ENCODE measurements at regions not wholly inside any gene's neighbourhood (a gene's known extent, or its start where the extent isn't known, plus 50 kb on each side); places are given as distances from the start of the nearest gene placed in this dataset.
A peak's percentile ranks its signal among the peaks of the same experiment; 100 is the strongest.

- Histone ChIP-seq H3K27me3 (ENCODE audit: control insufficient read depth, insufficient read depth, low read length) (no peaks in the 10 kb centered on the region), H3K36me3 (replicated peaks; ENCODE audit: control insufficient read depth, insufficient read depth, low read length) (no peaks in the 10 kb centered on the region), H3K4me3 (ENCODE audit: insufficient read depth, low read depth, low read length) (no peak overlapping the region)
- no peak for DNase-seq
These were observed 633.2 kb upstream of the RORB start for GRCh38 chr9:73863924-73864323.

GRCh38 chr9:73866451-73866850 lies 630.7 kb upstream of the RORB start:
- Histone ChIP-seq H3K4me3 (ENCODE audit: insufficient read depth, low read depth, low read length) (no peak overlapping the region), H3K36me3 (replicated peaks; ENCODE audit: control insufficient read depth, insufficient read depth, low read length) (no peaks in the 10 kb centered on the region), H3K27me3 (ENCODE audit: control insufficient read depth, insufficient read depth, low read length) (no peaks in the 10 kb centered on the region)
- no peak for DNase-seq

- Histone ChIP-seq H3K36me3 (replicated peaks; ENCODE audit: control insufficient read depth, insufficient read depth, low read length) (no peaks in the 10 kb centered on the region), H3K4me3 (ENCODE audit: insufficient read depth, low read depth, low read length) (no peak overlapping the region)
- DNase-seq = no peak
These were observed 627.9 kb upstream of the RORB start for GRCh38 chr9:73869264-73869663.

GRCh38 chr9:73871636-73872035 lies 625.5 kb upstream of the RORB start:
- Histone ChIP-seq H3K4me3 (ENCODE audit: insufficient read depth, low read depth, low read length) (no peak overlapping the region), H3K27me3 (ENCODE audit: control insufficient read depth, insufficient read depth, low read length) (no peaks in the 10 kb centered on the region), H3K36me3 (replicated peaks; ENCODE audit: control insufficient read depth, insufficient read depth, low read length) (no peaks in the 10 kb centered on the region)
- DNase-seq = no peak

More at GRCh38 chr9:73869264-73869663, 627.9 kb upstream of the RORB start:
- H3K27me3 ChIP-seq (ENCODE audit: control insufficient read depth, insufficient read depth, low read length) = no peaks in the 10 kb centered on the region

GRCh38 chr9:73872701-73873100 lies 624.4 kb upstream of the RORB start:
- Histone ChIP-seq H3K4me3 (ENCODE audit: insufficient read depth, low read depth, low read length) (no peak overlapping the region), H3K36me3 (replicated peaks; ENCODE audit: control insufficient read depth, insufficient read depth, low read length) (no peaks in the 10 kb centered on the region), H3K27me3 (ENCODE audit: control insufficient read depth, insufficient read depth, low read length) (no peaks in the 10 kb centered on the region)
- DNase-seq = no peak

GRCh38 chr9:73880101-73880500 lies 617.0 kb upstream of the RORB start:
- no peak overlapping the region for H3K4me3 ChIP-seq (ENCODE audit: insufficient read depth, low read depth, low read length)
- DNase-seq = no peak

GRCh38 chr9:73889023-73889422 lies 608.1 kb upstream of the RORB start:
- Histone ChIP-seq H3K4me3 (ENCODE audit: insufficient read depth, low read depth, low read length) (no peak overlapping the region), H3K36me3 (replicated peaks; ENCODE audit: control insufficient read depth, insufficient read depth, low read length) (no peaks in the 10 kb centered on the region), H3K27me3 (ENCODE audit: control insufficient read depth, insufficient read depth, low read length) (no peaks in the 10 kb centered on the region)
- DNase-seq = no peak

More at GRCh38 chr9:73880101-73880500, 617.0 kb upstream of the RORB start:
- Histone ChIP-seq H3K27me3 (ENCODE audit: control insufficient read depth, insufficient read depth, low read length) (no peaks in the 10 kb centered on the region), H3K36me3 (replicated peaks; ENCODE audit: control insufficient read depth, insufficient read depth, low read length) (no peaks in the 10 kb centered on the region)

- Histone ChIP-seq H3K27me3 (ENCODE audit: control insufficient read depth, insufficient read depth, low read length) (no peaks in the 10 kb centered on the region), H3K4me3 (ENCODE audit: insufficient read depth, low read depth, low read length) (no peak overlapping the region), H3K36me3 (replicated peaks; ENCODE audit: control insufficient read depth, insufficient read depth, low read length) (no peaks in the 10 kb centered on the region)
- no peak for DNase-seq
These were observed 606.4 kb upstream of the RORB start for GRCh38 chr9:73890685-73891277.

- Histone ChIP-seq H3K27me3 (ENCODE audit: control insufficient read depth, insufficient read depth, low read length) (no peaks in the 10 kb centered on the region), H3K4me3 (ENCODE audit: insufficient read depth, low read depth, low read length) (no peak overlapping the region), H3K36me3 (replicated peaks; ENCODE audit: control insufficient read depth, insufficient read depth, low read length) (no peaks in the 10 kb centered on the region)
- DNase-seq = no peak
These were observed 604.8 kb upstream of the RORB start for GRCh38 chr9:73892335-73892734.

- Histone ChIP-seq H3K27me3 (ENCODE audit: control insufficient read depth, insufficient read depth, low read length) (no peaks in the 10 kb centered on the region), H3K36me3 (replicated peaks; ENCODE audit: control insufficient read depth, insufficient read depth, low read length) (no peaks in the 10 kb centered on the region), H3K4me3 (ENCODE audit: insufficient read depth, low read depth, low read length) (no peak overlapping the region)
- DNase-seq = no peak
These were observed 603.9 kb upstream of the RORB start for GRCh38 chr9:73893230-73893629.

- H3K4me3 ChIP-seq (ENCODE audit: insufficient read depth, low read depth, low read length) = no peak overlapping the region
- no peaks in the 10 kb centered on the region for H3K27me3 ChIP-seq (ENCODE audit: control insufficient read depth, insufficient read depth, low read length)
- H3K36me3 ChIP-seq (replicated peaks; ENCODE audit: control insufficient read depth, insufficient read depth, low read length) = no peaks in the 10 kb centered on the region
- DNase-seq = no peak
These were observed 601.1 kb upstream of the RORB start for GRCh38 chr9:73896061-73896460.

- DNase-seq = no peak
- no peaks in the 10 kb centered on the region for H3K27me3 ChIP-seq (ENCODE audit: control insufficient read depth, insufficient read depth, low read length)
- H3K4me3 ChIP-seq (ENCODE audit: insufficient read depth, low read depth, low read length) = no peak overlapping the region
- no peaks in the 10 kb centered on the region for H3K36me3 ChIP-seq (replicated peaks; ENCODE audit: control insufficient read depth, insufficient read depth, low read length)
These were observed 590.5 kb upstream of the RORB start for GRCh38 chr9:73906671-73907070.

GRCh38 chr9:73911804-73912203 lies 585.3 kb upstream of the RORB start:
- H3K36me3 ChIP-seq (replicated peaks; ENCODE audit: control insufficient read depth, insufficient read depth, low read length) = no peaks in the 10 kb centered on the region
- H3K4me3 ChIP-seq (ENCODE audit: insufficient read depth, low read depth, low read length) = no peak overlapping the region
- no peak for DNase-seq
- no peaks in the 10 kb centered on the region for H3K27me3 ChIP-seq (ENCODE audit: control insufficient read depth, insufficient read depth, low read length)

- no peaks in the 10 kb centered on the region for H3K27me3 ChIP-seq (ENCODE audit: control insufficient read depth, insufficient read depth, low read length)
- peak; percentile 5 for DNase-seq
- H3K4me3 ChIP-seq (ENCODE audit: insufficient read depth, low read depth, low read length) = no peak overlapping the region
- H3K36me3 ChIP-seq (replicated peaks; ENCODE audit: control insufficient read depth, insufficient read depth, low read length) = no peaks in the 10 kb centered on the region
These were observed 581.0 kb upstream of the RORB start for GRCh38 chr9:73916016-73916673.

GRCh38 chr9:73919712-73920111 lies 577.4 kb upstream of the RORB start:
- no peak for DNase-seq
- no peaks in the 10 kb centered on the region for H3K27me3 ChIP-seq (ENCODE audit: control insufficient read depth, insufficient read depth, low read length)
- no peaks in the 10 kb centered on the region for H3K36me3 ChIP-seq (replicated peaks; ENCODE audit: control insufficient read depth, insufficient read depth, low read length)
- H3K4me3 ChIP-seq (ENCODE audit: insufficient read depth, low read depth, low read length) = no peak overlapping the region

All from H7 (cell line).